ENCODE measurements at regions not wholly inside any gene's neighbourhood (a gene's known extent, or its start where the extent isn't known, plus 50 kb on each side); places are given as distances from the start of the nearest gene placed in this dataset.

DNA sequence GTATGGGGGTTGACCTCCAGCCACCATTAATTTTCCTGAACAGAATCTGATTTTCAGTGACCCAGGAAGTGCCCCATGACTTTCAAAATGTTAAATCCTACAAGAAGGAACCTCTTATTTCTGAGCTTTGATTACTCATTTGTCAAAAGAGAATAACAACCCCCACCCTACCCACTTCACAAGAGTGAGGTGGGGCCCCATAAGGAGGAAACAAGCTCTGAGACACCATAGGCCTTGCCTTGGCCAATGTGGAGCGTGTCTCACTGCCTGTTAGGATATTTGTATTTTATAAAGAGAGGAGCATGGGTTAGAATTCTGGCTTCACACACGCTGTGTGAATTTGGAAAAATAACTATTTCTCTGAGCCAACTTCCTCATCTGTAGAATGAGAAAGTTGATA is 158.9 kb downstream of the TTC32 start:
- Histone ChIP-seq H3K4me1 (ENCODE audit: insufficient read depth, low read length) (no peaks in the 10 kb centered on the region), H3K79me2 (ENCODE audit: insufficient read depth, low read length) (no peaks in the 10 kb centered on the region), H3K79me1 (ENCODE audit: insufficient read depth, low read depth, low read length, poor library complexity, severe bottlenecking) (no peaks in the 10 kb centered on the region), H3K27ac (ENCODE audit: insufficient read length, low read depth, low read length) (no peak overlapping the region), H2AFZ (ENCODE audit: low read length) (no peak overlapping the region), H3K4ac (ENCODE audit: low read depth, low read length) (no peak overlapping the region), H4K20me1 (ENCODE audit: control insufficient read depth, insufficient read depth, insufficient read length) (no peaks in the 10 kb centered on the region), H3K18ac (ENCODE audit: insufficient read length, low read depth, low read length) (no peak overlapping the region), H2AK5ac (ENCODE audit: insufficient read length, low read length) (no peak overlapping the region), H4K5ac (ENCODE audit: insufficient read length, low read depth, low read length) (no peak overlapping the region), H4K8ac (replicated peaks; ENCODE audit: insufficient read length, low read depth, low read length) (no peak overlapping the region), H3K23ac (ENCODE audit: insufficient read length, low read depth, low read length) (no peak overlapping the region), H3K56ac (ENCODE audit: insufficient read length, low read depth, low read length) (no peak overlapping the region), H3K23me2 (ENCODE audit: insufficient read length, low read depth, low read length, poor library complexity, severe bottlenecking) (no peaks in the 10 kb centered on the region), H3K14ac (ENCODE audit: insufficient read depth, low read length) (no peak overlapping the region), H3K9me3 (ENCODE audit: control insufficient read depth, low read depth, low read length) (no peaks in the 10 kb centered on the region), H3K27me3 (ENCODE audit: insufficient read depth, low read length) (no peaks in the 10 kb centered on the region), H3T11ph (ENCODE audit: low read length) (no peak overlapping the region), H3K4me2 (ENCODE audit: insufficient read depth, insufficient read length, low read length) (no peak overlapping the region), H2BK120ac (ENCODE audit: low read depth, low read length, poor library complexity, severe bottlenecking) (no peak overlapping the region), H2BK15ac (ENCODE audit: low read depth, low read length) (no peak overlapping the region), H4K91ac (ENCODE audit: insufficient read length, low read depth, low read length) (no peak overlapping the region), H2BK20ac (ENCODE audit: low read depth, low read length, poor library complexity, severe bottlenecking) (no peak overlapping the region), H3K9ac (ENCODE audit: extremely low read depth, insufficient read length, low read length) (no peak overlapping the region), H2BK12ac (ENCODE audit: insufficient read length, low read depth, low read length) (no peak overlapping the region), H2BK5ac (ENCODE audit: insufficient read length, low read length) (no peak overlapping the region)
- Mint-ChIP-seq H3K4me3 (no peak overlapping the region), H3K27me3 (ENCODE audit: low read depth) (peaks cover 2% of the 10 kb centered on the region), H3K36me3 (ENCODE audit: insufficient read depth in 1 of 3, low read depth in 3 of 3) (no peaks in the 10 kb centered on the region), H3K4me1 (peaks cover 12% of the 10 kb centered on the region in 2 experiments), H3K9me3 (no peaks in the 10 kb centered on the region), H3K27ac (no peak overlapping the region)
- TF ChIP-seq, protein P1, sequence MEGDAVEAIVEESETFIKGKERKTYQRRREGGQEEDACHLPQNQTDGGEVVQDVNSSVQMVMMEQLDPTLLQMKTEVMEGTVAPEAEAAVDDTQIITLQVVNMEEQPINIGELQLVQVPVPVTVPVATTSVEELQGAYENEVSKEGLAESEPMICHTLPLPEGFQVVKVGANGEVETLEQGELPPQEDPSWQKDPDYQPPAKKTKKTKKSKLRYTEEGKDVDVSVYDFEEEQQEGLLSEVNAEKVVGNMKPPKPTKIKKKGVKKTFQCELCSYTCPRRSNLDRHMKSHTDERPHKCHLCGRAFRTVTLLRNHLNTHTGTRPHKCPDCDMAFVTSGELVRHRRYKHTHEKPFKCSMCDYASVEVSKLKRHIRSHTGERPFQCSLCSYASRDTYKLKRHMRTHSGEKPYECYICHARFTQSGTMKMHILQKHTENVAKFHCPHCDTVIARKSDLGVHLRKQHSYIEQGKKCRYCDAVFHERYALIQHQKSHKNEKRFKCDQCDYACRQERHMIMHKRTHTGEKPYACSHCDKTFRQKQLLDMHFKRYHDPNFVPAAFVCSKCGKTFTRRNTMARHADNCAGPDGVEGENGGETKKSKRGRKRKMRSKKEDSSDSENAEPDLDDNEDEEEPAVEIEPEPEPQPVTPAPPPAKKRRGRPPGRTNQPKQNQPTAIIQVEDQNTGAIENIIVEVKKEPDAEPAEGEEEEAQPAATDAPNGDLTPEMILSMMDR (conservative IDR thresholded peaks at IDR 0.05): no peak
- DNase-seq: no peak
- WGBS (ENCODE audit: extremely low coverage, insufficient read length, low lambda C conversion rate): no CpG with 5 or more reads among the region's 2 CpGs

All from H9 (cell line).